ENCODE measurements at regions not wholly inside any gene's neighbourhood (a gene's known extent, or its start where the extent isn't known, plus 50 kb on each side); places are given as distances from the start of the nearest gene placed in this dataset.

GRCh38 chr7:131276190-131276589 lies 51.5 kb upstream of the MKLN1 start:
- H3K4me3 ChIP-seq (ENCODE audit: low read depth, low read length): no peak overlapping the region
- no peak for DNase-seq (ENCODE audit: low read depth)

GRCh38 chr7:131276748-131277147 lies 50.9 kb upstream of the MKLN1 start:
- no peak overlapping the region for H3K4me3 ChIP-seq (ENCODE audit: low read depth, low read length)
- no peak for DNase-seq (ENCODE audit: low read depth)

Measured in skeletal muscle cell (primary cell).